CD4-positive, alpha-beta T cell (primary cell): ENCODE measurements at regions not wholly inside any gene's neighbourhood (a gene's known extent, or its start where the extent isn't known, plus 50 kb on each side); places are given as distances from the start of the nearest gene placed in this dataset.

ENCODE experiments used
- ATAC-seq: fragments of 200-7000 bp; cut with Tn5 transposase; one replicate; pipeline ENCODE4 v1.10.0; 2022; ENCODE audit warnings: mild to moderate bottlenecking; ENCODE audit not compliant: poor library complexity
- CTCF ChIA-PET: fragments of 350-600 bp; sonication (Branson Sonifier 250); formaldehyde crosslinking; loops from one replicate; lab custom pipeline; 2021; ENCODE audit warnings: antibody characterized with exemption, inconsistent platforms; lab: Charles Lee
- POLR2A ChIA-PET: fragments of 350-600 bp; sonication (Branson Sonifier 250); formaldehyde crosslinking; loops from one replicate; lab custom pipeline; 2021; ENCODE audit warnings: antibody characterized with exemption, inconsistent platforms; lab: Charles Lee
- DNase-seq, 14 experiments: peaks; one replicate each; pipeline ENCODE4 v3.0.0-alpha.2; 2013 to 2020; ENCODE audit warnings: mixed read lengths in 2 of 14
- H3K27ac ChIP-seq, 2 donors: one replicate each; pipeline versions ENCODE4 v1.5.1 to v1.7.0; 2013; ENCODE audit warnings: low read length in 2 of 2, low read depth in 1 of 2, mild to moderate bottlenecking in 1 of 2
- H3K27me3 ChIP-seq, 2 experiments: 1 replicate in 1 of 2; 2 replicates in 1 of 2; pipeline versions ENCODE4 v1.6.1 to v1.7.0; 2013; ENCODE audit warnings: low read length in 2 of 2, control low read depth in 1 of 2, mild to moderate bottlenecking in 1 of 2, moderate library complexity in 1 of 2; ENCODE audit not compliant: insufficient read depth in 2 of 2, control insufficient read depth in 1 of 2
- H3K36me3 ChIP-seq: one replicate; pipeline ENCODE4 v1.6.1; 2013; ENCODE audit warnings: low read length, control low read depth; ENCODE audit not compliant: insufficient read depth
- H3K4me1 ChIP-seq: one replicate; pipeline ENCODE4 v1.6.1; 2013; ENCODE audit warnings: low read length, control low read depth; ENCODE audit not compliant: insufficient read depth
- H3K4me3 ChIP-seq: one replicate; pipeline ENCODE4 v1.5.1; 2013; ENCODE audit warnings: mild to moderate bottlenecking, low read length, moderate library complexity
- H3K9me3 ChIP-seq, 2 experiments: 1 replicate in 1 of 2; 2 replicates in 1 of 2; pipeline versions ENCODE4 v1.6.1 to v1.7.0; 2013; ENCODE audit warnings: low read length in 2 of 2, mild to moderate bottlenecking in 2 of 2, control low read depth in 1 of 2, moderate library complexity in 1 of 2; ENCODE audit not compliant: control insufficient read depth in 1 of 2, insufficient read depth in 1 of 2
- H3K27ac Mint-ChIP-seq: one replicate; pipeline ENCODE4 v1.8.0; 2020; ENCODE audit warnings: mixed read lengths
- H3K27me3 Mint-ChIP-seq: one replicate; pipeline ENCODE4 v1.8.0; 2021; ENCODE audit warnings: mixed read lengths
- H3K36me3 Mint-ChIP-seq: one replicate; pipeline ENCODE4 v1.8.0; 2021; ENCODE audit warnings: low read depth, mixed read lengths
- H3K4me1 Mint-ChIP-seq: one replicate; pipeline ENCODE4 v1.8.0; 2021; ENCODE audit warnings: low read depth, mixed read lengths
- H3K4me3 Mint-ChIP-seq: one replicate; pipeline ENCODE4 v1.8.0; 2020; ENCODE audit warnings: mild to moderate bottlenecking, mixed read lengths
- H3K9me3 Mint-ChIP-seq: one replicate; pipeline ENCODE4 v1.8.0; 2020; ENCODE audit warnings: mixed read lengths
- CTCF ChIP-seq: fragments of 200-600 bp; IDR thresholded peaks from one replicate; pipeline ENCODE4 v1.8.0; 2022; ENCODE audit warnings: antibody characterized with exemption, mild to moderate bottlenecking
- intact Hi-C, 2 experiments: fragments of 100-400 bp; cut with DNase I in 1 of 2; cut with micrococcal nuclease in 1 of 2; formaldehyde crosslinking; loops; one replicate each; pipeline versions ENCODE4 v1.15.1 to v1.9.0; 2023 to 2025; cut with DNase I, micrococcal nuclease

GRCh38 chr1:228920831-228921230 is 185.6 kb downstream of the RHOU start:
- no peaks in the 10 kb centered on the region for H3K9me3 ChIP-seq
- CTCF ChIA-PET = no interaction called here
- Mint-ChIP-seq H3K9me3 (no peaks in the 10 kb centered on the region), H3K27ac (no peak overlapping the region), H3K4me3 (no peak overlapping the region), H3K27me3 (no peaks in the 10 kb centered on the region), H3K4me1 (no peaks in the 10 kb centered on the region), H3K36me3 (no peaks in the 10 kb centered on the region)
- H3K27me3 ChIP-seq = no peaks in the 10 kb centered on the region
- H3K4me1 ChIP-seq = peaks cover 4% of the 10 kb centered on the region
- DNase-seq (no peak), ATAC-seq (no peak)
- no peak overlapping the region for H3K4me3 ChIP-seq
- no peaks in the 10 kb centered on the region for H3K36me3 ChIP-seq
- POLR2A ChIA-PET = no interaction called here
- intact Hi-C loops = no loop called here
- no peak for TF ChIP-seq CTCF
- H3K27ac ChIP-seq = no peak overlapping the region

GRCh38 chr1:228921481-228921880 is 186.2 kb downstream of the RHOU start:
- Mint-ChIP-seq H3K36me3 (no peaks in the 10 kb centered on the region), H3K27me3 (no peaks in the 10 kb centered on the region), H3K4me3 (no peak overlapping the region), H3K9me3 (no peaks in the 10 kb centered on the region), H3K4me1 (no peaks in the 10 kb centered on the region), H3K27ac (no peak overlapping the region)
- intact Hi-C loops = no loop called here
- ChIA-PET CTCF (no interaction called here), POLR2A (interaction anchor here (1.0 kb wide), 1 partner anchor 15 kb away, joined by 3 read pairs; no protein-coding TSS in a partner anchor)
- Histone ChIP-seq H3K27ac (no peak overlapping the region), H3K9me3 (no peaks in the 10 kb centered on the region), H3K4me3 (no peak overlapping the region), H3K36me3 (no peaks in the 10 kb centered on the region), H3K4me1 (peaks cover 4% of the 10 kb centered on the region), H3K27me3 (no peaks in the 10 kb centered on the region)
- no peak for TF ChIP-seq CTCF
- DNase-seq = peak in 3 of 14 experiments; percentile 17 to 37 (median 23)
- no peak for ATAC-seq

GRCh38 chr1:228922722-228923376 is 187.6 kb downstream of the RHOU start:
- no peak for DNase-seq
- Mint-ChIP-seq H3K27ac (no peak overlapping the region), H3K36me3 (no peaks in the 10 kb centered on the region), H3K4me3 (no peak overlapping the region), H3K27me3 (no peaks in the 10 kb centered on the region), H3K4me1 (peaks cover 4% of the 10 kb centered on the region), H3K9me3 (no peaks in the 10 kb centered on the region)
- Histone ChIP-seq H3K27me3 (no peaks in the 10 kb centered on the region), H3K27ac (no peak overlapping the region), H3K36me3 (no peaks in the 10 kb centered on the region), H3K9me3 (no peaks in the 10 kb centered on the region), H3K4me3 (no peak overlapping the region), H3K4me1 (peaks cover 4% of the 10 kb centered on the region)
- no peak for TF ChIP-seq CTCF
- intact Hi-C loops = no loop called here
- POLR2A ChIA-PET = no interaction called here
- ATAC-seq = no peak
- CTCF ChIA-PET = no interaction called here
